HUES6 (cell line): ENCODE measurements at regions not wholly inside any gene's neighbourhood (a gene's known extent, or its start where the extent isn't known, plus 50 kb on each side); places are given as distances from the start of the nearest gene placed in this dataset.

Experiments
- H3K27ac ChIP-seq: 2 replicates; pipeline ENCODE4 v1.7.0; 2013; ENCODE audit warnings: low read depth, mild to moderate bottlenecking, low read length, inconsistent platforms
- H3K27me3 ChIP-seq: 2 replicates; pipeline ENCODE4 v1.6.1; 2013; ENCODE audit warnings: low read length; ENCODE audit not compliant: control insufficient read depth, insufficient read depth
- H3K36me3 ChIP-seq: 2 replicates; pipeline ENCODE4 v1.6.1; 2013; ENCODE audit warnings: low read length; ENCODE audit not compliant: control insufficient read depth, insufficient read depth
- H3K4me1 ChIP-seq: 2 replicates; pipeline ENCODE4 v1.6.1; 2013; ENCODE audit warnings: low read length; ENCODE audit not compliant: control insufficient read depth, insufficient read depth
- H3K4me3 ChIP-seq: 2 replicates; pipeline ENCODE4 v1.5.1; 2013; ENCODE audit warnings: low read depth, low read length
- H3K9ac ChIP-seq: one replicate; pipeline ENCODE4 v1.6.1; 2013; ENCODE audit warnings: mild to moderate bottlenecking, low read length
- H3K9me3 ChIP-seq: 2 replicates; pipeline ENCODE4 v1.6.1; 2013; ENCODE audit warnings: low read depth, low read length; ENCODE audit not compliant: control insufficient read depth, insufficient read depth

GRCh38 chr1:72564749-72565148 is 282.4 kb upstream of the NEGR1 start:
- Histone ChIP-seq H3K27ac (no peak overlapping the region), H3K9ac (no peak overlapping the region), H3K27me3 (no peaks in the 10 kb centered on the region)

GRCh38 chr1:72557446-72558049 is 275.2 kb upstream of the NEGR1 start:
- Histone ChIP-seq H3K4me1 (no peaks in the 10 kb centered on the region), H3K4me3 (no peak overlapping the region), H3K9ac (no peak overlapping the region), H3K36me3 (no peaks in the 10 kb centered on the region), H3K27me3 (no peaks in the 10 kb centered on the region), H3K9me3 (no peaks in the 10 kb centered on the region), H3K27ac (no peak overlapping the region)

More at GRCh38 chr1:72564749-72565148, 282.4 kb upstream of the NEGR1 start:
- peaks cover 4% of the 10 kb centered on the region; the same call in 1 of the 2 replicates for H3K4me1 ChIP-seq
- H3K36me3 ChIP-seq, result no peaks in the 10 kb centered on the region
- H3K9me3 ChIP-seq, result no peaks in the 10 kb centered on the region
- no peak overlapping the region for H3K4me3 ChIP-seq

GRCh38 chr1:72547412-72547811 is 265.1 kb upstream of the NEGR1 start:
- no peak overlapping the region for H3K4me3 ChIP-seq
- no peaks in the 10 kb centered on the region for H3K36me3 ChIP-seq
- H3K9ac ChIP-seq, result no peak overlapping the region
- H3K27me3 ChIP-seq, result no peaks in the 10 kb centered on the region
- H3K9me3 ChIP-seq, result no peaks in the 10 kb centered on the region
- peaks cover 15% of the 10 kb centered on the region for H3K4me1 ChIP-seq
- no peak overlapping the region for H3K27ac ChIP-seq

GRCh38 chr1:72540674-72541073 is 258.3 kb upstream of the NEGR1 start:
- Histone ChIP-seq H3K9me3 (no peaks in the 10 kb centered on the region), H3K36me3 (no peaks in the 10 kb centered on the region), H3K4me1 (no peaks in the 10 kb centered on the region), H3K27ac (no peak overlapping the region), H3K4me3 (no peak overlapping the region), H3K27me3 (no peaks in the 10 kb centered on the region), H3K9ac (no peak overlapping the region)

GRCh38 chr1:72535470-72535869 is 253.1 kb upstream of the NEGR1 start:
- H3K27me3 ChIP-seq, result no peaks in the 10 kb centered on the region
- no peak overlapping the region for H3K9ac ChIP-seq
- H3K4me3 ChIP-seq, result no peak overlapping the region
- H3K36me3 ChIP-seq, result no peaks in the 10 kb centered on the region
- H3K4me1 ChIP-seq, result no peaks in the 10 kb centered on the region
- H3K27ac ChIP-seq, result no peak overlapping the region
- no peaks in the 10 kb centered on the region for H3K9me3 ChIP-seq

GRCh38 chr1:72530646-72531045 is 248.3 kb upstream of the NEGR1 start:
- no peak overlapping the region for H3K4me3 ChIP-seq

GRCh38 chr1:72526926-72527325 is 244.6 kb upstream of the NEGR1 start:
- Histone ChIP-seq H3K27ac (no peak overlapping the region), H3K9me3 (no peaks in the 10 kb centered on the region), H3K36me3 (no peaks in the 10 kb centered on the region), H3K4me3 (no peak overlapping the region), H3K4me1 (no peaks in the 10 kb centered on the region), H3K27me3 (no peaks in the 10 kb centered on the region), H3K9ac (no peak overlapping the region)

More at GRCh38 chr1:72530646-72531045, 248.3 kb upstream of the NEGR1 start:
- no peak overlapping the region for H3K9ac ChIP-seq
- H3K27me3 ChIP-seq, result no peaks in the 10 kb centered on the region
- H3K9me3 ChIP-seq, result no peaks in the 10 kb centered on the region
- no peaks in the 10 kb centered on the region for H3K4me1 ChIP-seq
- no peak overlapping the region for H3K27ac ChIP-seq
- H3K36me3 ChIP-seq, result no peaks in the 10 kb centered on the region

GRCh38 chr1:72524021-72524420 is 241.7 kb upstream of the NEGR1 start:
- H3K9me3 ChIP-seq, result no peaks in the 10 kb centered on the region
- H3K4me3 ChIP-seq, result no peak overlapping the region
- H3K9ac ChIP-seq, result no peak overlapping the region
- no peaks in the 10 kb centered on the region for H3K27me3 ChIP-seq
- no peaks in the 10 kb centered on the region for H3K36me3 ChIP-seq
- H3K27ac ChIP-seq, result no peak overlapping the region
- no peaks in the 10 kb centered on the region for H3K4me1 ChIP-seq

- no peaks in the 10 kb centered on the region for H3K27me3 ChIP-seq
- H3K27ac ChIP-seq, result no peak overlapping the region
- no peaks in the 10 kb centered on the region for H3K36me3 ChIP-seq
- no peak overlapping the region for H3K4me3 ChIP-seq
- no peak overlapping the region for H3K9ac ChIP-seq
- H3K4me1 ChIP-seq, result no peaks in the 10 kb centered on the region
- H3K9me3 ChIP-seq, result no peaks in the 10 kb centered on the region
These were observed 239.3 kb upstream of the NEGR1 start for GRCh38 chr1:72521659-72522058.

- H3K4me1 ChIP-seq, result peaks cover 5% of the 10 kb centered on the region
- no peaks in the 10 kb centered on the region for H3K36me3 ChIP-seq
- H3K9ac ChIP-seq, result no peak overlapping the region
- no peak overlapping the region for H3K4me3 ChIP-seq
- H3K27ac ChIP-seq, result no peak overlapping the region
- no peaks in the 10 kb centered on the region for H3K9me3 ChIP-seq
- H3K27me3 ChIP-seq, result no peaks in the 10 kb centered on the region
These were observed 234.5 kb upstream of the NEGR1 start for GRCh38 chr1:72516826-72517225.

GRCh38 chr1:72516264-72516663 is 233.9 kb upstream of the NEGR1 start:
- Histone ChIP-seq H3K9ac (no peak overlapping the region), H3K27ac (no peak overlapping the region), H3K4me1 (peaks cover 9% of the 10 kb centered on the region), H3K4me3 (no peak overlapping the region), H3K36me3 (no peaks in the 10 kb centered on the region), H3K9me3 (no peaks in the 10 kb centered on the region), H3K27me3 (no peaks in the 10 kb centered on the region)

- Histone ChIP-seq H3K36me3 (no peaks in the 10 kb centered on the region), H3K27me3 (no peaks in the 10 kb centered on the region), H3K4me1 (no peaks in the 10 kb centered on the region), H3K9me3 (no peaks in the 10 kb centered on the region), H3K4me3 (no peak overlapping the region), H3K27ac (no peak overlapping the region), H3K9ac (no peak overlapping the region)
These were observed 216.0 kb upstream of the NEGR1 start for GRCh38 chr1:72498371-72498770.
